GM12872 (cell line): ENCODE measurements at regions not wholly inside any gene's neighbourhood (a gene's known extent, or its start where the extent isn't known, plus 50 kb on each side); places are given as distances from the start of the nearest gene placed in this dataset.

ENCODE experiments used
- CTCF ChIP-seq: IDR thresholded peaks from 3 replicates; pipeline ENCODE4 v1.5.1; 2011; ENCODE audit warnings: low read depth, mild to moderate bottlenecking, low read length, moderate library complexity; ENCODE audit not compliant: insufficient read depth

GRCh38 chr6:87938287-87938686, 109.4 kb upstream of the SPACA1 start:
- TF ChIP-seq CTCF, result no peak

GRCh38 chr6:87936065-87936464, 111.6 kb upstream of the SPACA1 start:
- TF ChIP-seq CTCF, result no peak

DNA sequence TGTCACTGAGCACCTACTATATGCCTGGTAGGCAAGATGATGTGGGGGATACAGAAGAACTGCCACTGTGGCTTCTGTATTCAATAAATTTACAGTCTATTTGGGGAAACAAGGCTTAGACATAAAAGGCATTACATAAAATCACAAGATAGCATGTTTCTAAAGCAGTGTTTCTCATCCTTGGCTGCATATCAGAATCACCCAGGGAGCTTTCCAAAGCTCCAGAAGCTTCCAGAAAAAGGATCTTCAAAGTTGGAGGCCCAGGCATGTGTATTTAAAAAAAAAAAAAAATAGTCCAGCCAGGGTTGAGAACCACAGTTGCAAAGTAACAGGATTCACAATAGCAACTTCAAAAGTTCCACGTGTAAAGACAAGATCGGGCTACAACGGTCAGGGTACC, 112.4 kb upstream of the SPACA1 start:
- TF ChIP-seq CTCF, result no peak

DNA sequence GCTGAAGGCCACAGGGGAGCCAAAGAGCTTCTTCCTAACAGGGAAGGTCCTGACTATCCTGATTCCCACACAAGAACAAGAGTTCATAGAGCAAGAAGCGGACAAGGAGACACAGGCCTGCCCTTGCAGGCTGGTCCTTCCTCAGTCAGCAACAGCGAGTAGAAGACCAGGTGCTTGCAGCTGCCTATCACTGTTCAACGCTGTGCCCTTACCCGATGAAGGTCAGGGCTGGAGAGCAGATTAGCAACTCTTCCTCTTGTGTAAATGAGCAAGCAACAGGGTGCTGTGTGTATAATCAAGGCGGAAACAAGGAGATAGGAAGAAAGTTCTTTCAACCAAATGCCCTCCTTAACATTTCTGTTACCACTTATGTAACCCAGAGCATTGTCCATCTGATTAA, 115.3 kb upstream of the SPACA1 start:
- TF ChIP-seq CTCF, result no peak

- peak; percentile 95 for TF ChIP-seq CTCF
Observed at GRCh38 chr6:87929843-87930288, 117.8 kb upstream of the SPACA1 start.

DNA sequence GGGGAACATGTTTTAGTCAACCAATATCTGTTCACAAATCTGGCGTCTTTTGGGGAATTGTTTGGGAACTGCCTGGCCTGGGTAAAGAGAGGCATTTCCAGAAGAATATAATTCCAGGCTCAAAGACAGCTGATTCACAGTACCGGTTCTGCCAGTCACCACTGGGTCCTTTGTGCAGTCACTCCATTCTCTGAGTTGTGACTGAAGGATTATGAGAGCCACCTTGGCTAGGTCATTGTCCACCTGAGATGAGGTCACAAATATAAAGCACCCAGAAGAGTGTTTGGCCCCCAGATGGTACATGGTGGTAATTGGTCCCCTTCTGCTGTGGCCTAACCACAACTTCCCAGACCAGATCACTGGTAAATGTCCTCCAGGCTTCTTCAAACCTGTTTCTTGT, 121.0 kb upstream of the SPACA1 start:
- TF ChIP-seq CTCF, result no peak

DNA sequence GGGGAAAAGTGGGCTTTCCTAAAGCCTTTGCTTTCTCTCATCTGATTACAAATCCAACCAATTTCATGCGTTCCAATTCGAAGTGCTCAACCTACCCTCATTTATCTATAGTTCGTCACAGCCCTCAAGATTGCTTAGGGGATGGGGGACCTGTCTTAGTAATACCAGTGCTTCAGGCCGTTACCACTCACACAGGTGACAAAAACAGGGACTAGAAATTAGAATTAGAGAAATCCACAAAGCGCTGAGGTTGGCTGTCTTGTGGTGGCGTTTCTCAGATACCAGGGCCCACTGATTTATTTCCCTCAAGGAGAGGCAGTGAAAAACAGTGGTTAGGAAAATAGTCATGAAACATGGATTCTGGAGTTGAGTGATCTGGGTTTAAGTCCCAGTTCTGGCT, 121.6 kb upstream of the SPACA1 start:
- no peak for TF ChIP-seq CTCF

DNA sequence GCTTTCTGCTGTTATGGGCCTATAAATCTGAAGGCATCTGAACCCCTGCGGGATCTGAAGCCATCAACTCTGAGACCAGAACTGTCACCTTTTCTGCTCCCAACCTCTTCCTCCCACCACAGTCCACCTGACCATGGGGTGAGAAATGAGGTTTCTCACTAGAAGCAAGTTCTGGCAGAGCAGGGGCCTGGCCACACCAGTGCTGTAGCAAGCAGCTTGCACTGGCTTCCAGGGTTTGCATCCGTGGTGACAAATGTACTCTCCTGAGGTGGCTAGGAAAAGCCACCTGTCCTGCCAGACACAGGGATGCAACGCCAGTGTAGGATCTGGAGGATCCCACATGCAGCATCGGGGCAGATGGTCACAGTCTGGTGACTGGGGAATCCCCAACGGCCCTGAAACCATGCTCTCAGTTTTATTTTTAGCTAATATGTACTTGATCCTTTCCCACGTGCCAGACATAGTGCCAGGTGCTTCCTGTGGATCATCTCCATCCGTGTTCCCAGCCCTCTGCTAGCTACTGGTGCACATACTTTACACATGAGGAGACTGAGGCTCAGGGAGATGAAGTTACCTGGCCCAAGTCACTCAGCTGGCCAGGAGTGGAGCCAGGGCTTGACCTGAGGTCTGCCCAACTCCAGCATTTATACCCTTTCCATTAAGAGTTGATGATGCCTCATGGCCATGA, 122.1 kb upstream of the SPACA1 start:
- no peak for TF ChIP-seq CTCF
